ENCODE measurements at regions not wholly inside any gene's neighbourhood (a gene's known extent, or its start where the extent isn't known, plus 50 kb on each side); places are given as distances from the start of the nearest gene placed in this dataset.

GRCh38 chr1:10897981-10898728, 101.7 kb upstream of the CASZ1 start:
- peak; percentile 35 for ATAC-seq
- no peak for FAIRE-seq
- Histone ChIP-seq H3K9ac (ENCODE audit: control insufficient read depth, insufficient read depth, low read length) (no peak overlapping the region), H2AFZ (ENCODE audit: control insufficient read depth, low read depth, low read length) (no peak overlapping the region), H3K4me3 (no peak overlapping the region), H3K27ac (ENCODE audit: control insufficient read depth, insufficient read depth) (no peak overlapping the region), H3K79me2 (ENCODE audit: control insufficient read depth, insufficient read depth, low read length) (no peaks in the 10 kb centered on the region), H3K9me3 (replicated peaks; ENCODE audit: control insufficient read depth, insufficient read depth, low read length) (no peaks in the 10 kb centered on the region), H3K4me1 (ENCODE audit: control insufficient read depth, insufficient read depth, low read length) (no peaks in the 10 kb centered on the region), H3K27me3 (replicated peaks in 1 of 2; ENCODE audit: control insufficient read depth in 2 of 2, insufficient read depth in 2 of 2, low read length in 1 of 2) (peaks cover 0 to 1% of the 10 kb centered on the region in 2 experiments; a peak in 1 of 4 replicates), H3K4me2 (ENCODE audit: control insufficient read depth, insufficient read depth) (no peak overlapping the region), H4K20me1 (ENCODE audit: control insufficient read depth, insufficient read depth) (no peaks in the 10 kb centered on the region; the same call in 1 of the 2 replicates), H3K36me3 (ENCODE audit: control insufficient read depth in 2 of 2, insufficient read depth in 2 of 2, low read length in 1 of 2) (no peaks in the 10 kb centered on the region)
- RAD21 ChIA-PET (ENCODE audit: unreplicated experiment), result interaction anchor here (0.7 kb wide), 1 partner anchor 66 kb away, joined by 3 read pairs; no protein-coding TSS in a partner anchor
- TF ChIP-seq BMI1 (IDR thresholded peaks at IDR 0.05; ENCODE audit: borderline replicate concordance) (no peak), HCFC1 (IDR thresholded peaks at IDR 0.05; ENCODE audit: low read length) (no peak), RBBP5 (conservative IDR thresholded peaks at IDR 0.05) (no peak)
- WGBS (ENCODE audit: insufficient coverage, insufficient replicate concordance, low lambda C conversion rate, missing lambda C conversion rate), result 18% methylated on average over 16 of the region's 17 CpGs
- CTCF ChIA-PET, result no interaction called here
- intact Hi-C loops (cut with micrococcal nuclease; ENCODE audit: unreplicated experiment), result no loop called here
- SMC1A ChIA-PET (ENCODE audit: uncharacterized antibody, unreplicated experiment), result no interaction called here
- POLR2A ChIA-PET, result no interaction called here
- in situ Hi-C loops (cut with MboI), result no loop called here
- BruUV-seq (replicated peaks), result no TSS peak
- no peak for DNase-seq (ENCODE audit: low read depth, low spot score)

DNA sequence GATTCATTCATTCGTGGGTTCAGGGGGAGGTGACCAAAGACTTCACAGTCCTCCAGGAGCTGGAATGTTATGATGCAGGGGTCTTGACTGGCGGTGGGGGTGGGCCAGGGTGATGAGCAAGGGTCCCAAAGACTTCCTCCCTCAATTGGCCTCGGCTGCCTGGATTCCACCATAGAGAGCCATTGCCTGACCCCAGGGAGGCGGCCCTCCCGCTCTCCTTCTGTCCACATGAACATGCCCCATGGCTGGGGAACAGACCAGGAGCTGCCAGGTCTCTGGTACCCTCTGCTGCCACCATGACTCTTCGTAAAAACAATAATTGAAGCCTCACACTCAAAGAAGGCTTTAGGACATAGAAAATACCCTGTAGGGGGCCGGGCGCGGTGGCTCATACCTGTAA, 102.5 kb upstream of the CASZ1 start:
- 38% methylated on average over 9 of the region's 9 CpGs for WGBS (ENCODE audit: insufficient coverage, insufficient replicate concordance, low lambda C conversion rate, missing lambda C conversion rate)
- FAIRE-seq, result no peak
- CTCF ChIA-PET, result no interaction called here
- TF ChIP-seq ASH2L (IDR thresholded peaks at IDR 0.05; ENCODE audit: borderline replicate concordance, low read depth) (no peak), ZNF207 (IDR thresholded peaks at IDR 0.05; ENCODE audit: borderline replicate concordance) (no peak), CREB1 (IDR thresholded peaks at IDR 0.05; ENCODE audit: low read depth) (no peak), STAT1 (conservative IDR thresholded peaks at IDR 0.05) (no peak), RB1 (IDR thresholded peaks at IDR 0.05; ENCODE audit: borderline replicate concordance) (no peak), ZNF687 (IDR thresholded peaks at IDR 0.05) (no peak)
- TF ChIP-seq, protein P1, sequence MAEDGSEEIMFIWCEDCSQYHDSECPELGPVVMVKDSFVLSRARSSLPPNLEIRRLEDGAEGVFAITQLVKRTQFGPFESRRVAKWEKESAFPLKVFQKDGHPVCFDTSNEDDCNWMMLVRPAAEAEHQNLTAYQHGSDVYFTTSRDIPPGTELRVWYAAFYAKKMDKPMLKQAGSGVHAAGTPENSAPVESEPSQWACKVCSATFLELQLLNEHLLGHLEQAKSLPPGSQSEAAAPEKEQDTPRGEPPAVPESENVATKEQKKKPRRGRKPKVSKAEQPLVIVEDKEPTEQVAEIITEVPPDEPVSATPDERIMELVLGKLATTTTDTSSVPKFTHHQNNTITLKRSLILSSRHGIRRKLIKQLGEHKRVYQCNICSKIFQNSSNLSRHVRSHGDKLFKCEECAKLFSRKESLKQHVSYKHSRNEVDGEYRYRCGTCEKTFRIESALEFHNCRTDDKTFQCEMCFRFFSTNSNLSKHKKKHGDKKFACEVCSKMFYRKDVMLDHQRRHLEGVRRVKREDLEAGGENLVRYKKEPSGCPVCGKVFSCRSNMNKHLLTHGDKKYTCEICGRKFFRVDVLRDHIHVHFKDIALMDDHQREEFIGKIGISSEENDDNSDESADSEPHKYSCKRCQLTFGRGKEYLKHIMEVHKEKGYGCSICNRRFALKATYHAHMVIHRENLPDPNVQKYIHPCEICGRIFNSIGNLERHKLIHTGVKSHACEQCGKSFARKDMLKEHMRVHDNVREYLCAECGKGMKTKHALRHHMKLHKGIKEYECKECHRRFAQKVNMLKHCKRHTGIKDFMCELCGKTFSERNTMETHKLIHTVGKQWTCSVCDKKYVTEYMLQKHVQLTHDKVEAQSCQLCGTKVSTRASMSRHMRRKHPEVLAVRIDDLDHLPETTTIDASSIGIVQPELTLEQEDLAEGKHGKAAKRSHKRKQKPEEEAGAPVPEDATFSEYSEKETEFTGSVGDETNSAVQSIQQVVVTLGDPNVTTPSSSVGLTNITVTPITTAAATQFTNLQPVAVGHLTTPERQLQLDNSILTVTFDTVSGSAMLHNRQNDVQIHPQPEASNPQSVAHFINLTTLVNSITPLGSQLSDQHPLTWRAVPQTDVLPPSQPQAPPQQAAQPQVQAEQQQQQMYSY (CRISPR knock-in tag; IDR thresholded peaks at IDR 0.05), result no peak

More for the DNA sequence above, 102.5 kb upstream of the CASZ1 start:
- H4K20me1 ChIP-seq (ENCODE audit: control insufficient read depth, insufficient read depth), result no peaks in the 10 kb centered on the region; the same call in 1 of the 2 replicates
- no peaks in the 10 kb centered on the region for H3K4me1 ChIP-seq (ENCODE audit: control insufficient read depth, insufficient read depth, low read length)
- no peaks in the 10 kb centered on the region for H3K79me2 ChIP-seq (ENCODE audit: control insufficient read depth, insufficient read depth, low read length)
- H3K4me2 ChIP-seq (ENCODE audit: control insufficient read depth, insufficient read depth), result no peak overlapping the region
- no TSS peak for BruUV-seq (replicated peaks)
- H2AFZ ChIP-seq (ENCODE audit: control insufficient read depth, low read depth, low read length), result no peak overlapping the region
- in situ Hi-C loops (cut with MboI) (no loop called here), intact Hi-C loops (cut with micrococcal nuclease; ENCODE audit: unreplicated experiment) (no loop called here)
- peaks cover 0 to 1% of the 10 kb centered on the region in 2 experiments; a peak in 1 of 4 replicates for H3K27me3 ChIP-seq (replicated peaks in 1 of 2; ENCODE audit: control insufficient read depth in 2 of 2, insufficient read depth in 2 of 2, low read length in 1 of 2)
- ATAC-seq (no peak), DNase-seq (ENCODE audit: low read depth, low spot score) (no peak)
- no peak overlapping the region for H3K4me3 ChIP-seq
- no peak overlapping the region for H3K27ac ChIP-seq (ENCODE audit: control insufficient read depth, insufficient read depth)
- no peak overlapping the region for H3K9ac ChIP-seq (ENCODE audit: control insufficient read depth, insufficient read depth, low read length)
- ChIA-PET POLR2A (no interaction called here), SMC1A (ENCODE audit: uncharacterized antibody, unreplicated experiment) (no interaction called here), RAD21 (ENCODE audit: unreplicated experiment) (no interaction called here)
- no peaks in the 10 kb centered on the region for H3K36me3 ChIP-seq (ENCODE audit: control insufficient read depth in 2 of 2, insufficient read depth in 2 of 2, low read length in 1 of 2)
- H3K9me3 ChIP-seq (replicated peaks; ENCODE audit: control insufficient read depth, insufficient read depth, low read length), result no peaks in the 10 kb centered on the region

Data from GM12878 (cell line).